HG02885 (cell line): ENCODE measurements at regions not wholly inside any gene's neighbourhood (a gene's known extent, or its start where the extent isn't known, plus 50 kb on each side); places are given as distances from the start of the nearest gene placed in this dataset.
"Not testable (repeated sequence)": the region's sequence is repeated elsewhere in the genome, so short reads cannot be mapped to it uniquely, and the experiment has no call there.

ENCODE experiments used
- ATAC-seq: cut with Tn5 transposase; IDR thresholded peaks from one replicate; pipeline ENCODE4 v1.9.1; 2021; ENCODE audit warnings: mild to moderate bottlenecking; ENCODE audit not compliant: unreplicated experiment, poor library complexity

GRCh38 chr5:83815661-83816060, 95.0 kb upstream of the HAPLN1 start:
- no peak for ATAC-seq

GRCh38 chr5:83810511-83810910, 89.9 kb upstream of the HAPLN1 start:
- ATAC-seq = no peak

DNA sequence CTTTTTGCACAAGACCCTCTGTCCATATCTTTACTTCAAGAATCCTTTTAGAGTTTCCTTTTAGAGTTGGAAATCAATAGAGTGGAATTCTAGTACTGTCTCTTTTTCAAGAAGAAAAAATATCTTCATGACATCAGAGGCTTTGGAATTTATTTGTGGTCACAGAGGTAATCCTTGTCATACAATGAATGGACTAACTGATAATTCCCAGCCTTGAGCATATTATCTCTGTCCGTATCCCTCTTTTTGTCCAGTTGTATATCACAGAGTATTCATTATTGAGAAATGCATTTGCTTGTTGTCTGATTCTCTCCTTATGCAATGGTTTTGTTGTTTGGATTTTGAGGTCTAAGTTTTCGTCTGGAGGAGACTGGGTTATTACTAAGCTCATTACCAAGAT, 82.0 kb upstream of the HAPLN1 start:
- no peak for ATAC-seq

- no peak for ATAC-seq
These were observed 79.5 kb upstream of the HAPLN1 start for GRCh38 chr5:83800201-83800600.

DNA sequence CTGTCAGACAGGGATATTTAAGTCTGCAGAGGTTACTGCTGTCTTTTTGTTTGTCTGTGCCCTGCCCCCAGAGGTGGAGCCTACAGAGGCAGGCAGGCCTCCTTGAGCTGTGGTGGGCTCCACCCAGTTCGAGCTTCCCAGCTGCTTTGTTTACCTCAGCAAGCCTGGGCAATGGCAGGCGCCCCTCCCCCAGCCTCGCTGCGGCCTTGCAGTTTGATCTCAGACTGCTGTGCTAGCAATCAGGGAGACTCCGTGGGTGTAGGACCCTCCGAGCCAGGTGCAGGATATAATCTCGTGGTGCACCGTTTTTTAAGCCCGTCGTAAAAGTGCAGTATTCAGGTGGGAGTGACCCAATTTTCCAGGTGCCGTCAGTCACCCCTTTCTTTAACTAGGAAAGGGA, 78.4 kb upstream of the HAPLN1 start:
- ATAC-seq = not testable (repeated sequence)

DNA sequence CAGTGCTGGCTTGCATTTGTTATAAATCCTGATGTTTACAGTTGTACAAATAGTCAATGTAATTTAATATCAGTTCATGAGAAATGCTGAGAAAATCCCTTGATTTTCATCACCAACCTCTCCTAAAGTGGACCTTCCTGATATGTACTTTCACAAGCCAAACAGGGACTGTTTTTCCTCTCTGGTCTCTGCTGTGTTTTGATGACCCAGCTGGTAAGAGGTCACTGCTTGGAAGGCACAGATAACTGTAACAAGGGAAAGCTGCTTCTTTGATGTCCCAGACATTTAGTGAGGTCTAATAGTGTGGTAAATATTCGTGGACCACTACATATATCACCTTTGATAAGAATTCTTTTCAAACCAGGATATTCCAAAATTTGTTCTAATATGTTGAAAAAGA, 68.7 kb upstream of the HAPLN1 start:
- ATAC-seq = no peak

- no peak for ATAC-seq
These were observed 67.0 kb upstream of the HAPLN1 start for GRCh38 chr5:83787631-83788030.

- no peak for ATAC-seq
These were observed 64.6 kb upstream of the HAPLN1 start for GRCh38 chr5:83785176-83785668.

DNA sequence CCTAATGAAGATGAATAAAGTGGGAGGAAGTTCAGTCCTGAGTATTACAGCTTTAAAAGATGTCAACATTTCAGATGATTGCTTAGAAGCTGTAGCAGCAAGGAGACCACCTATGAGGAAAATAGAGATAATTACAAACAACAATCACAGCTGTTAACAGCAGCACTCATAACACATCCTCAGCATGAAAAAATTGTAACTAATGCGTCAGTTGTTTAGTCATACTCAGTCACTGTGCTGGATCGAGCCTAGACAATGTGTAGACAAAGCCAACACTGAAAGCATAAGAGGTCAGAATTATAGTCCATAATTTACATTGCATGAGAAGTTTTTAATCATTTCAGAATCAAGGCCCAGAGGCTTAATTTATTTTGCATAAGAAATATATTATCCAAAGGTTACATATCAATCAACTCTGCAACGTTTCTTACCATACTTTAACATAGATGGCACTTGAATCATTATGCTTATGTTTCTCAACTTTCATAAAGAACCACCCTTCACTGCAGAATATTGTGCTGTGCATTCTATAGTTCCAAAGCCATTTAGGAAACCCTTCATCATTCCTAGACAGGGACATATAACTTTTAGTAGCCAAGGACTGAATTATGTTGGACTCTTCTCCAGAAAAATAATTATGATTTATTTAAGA, 60.2 kb upstream of the HAPLN1 start:
- ATAC-seq = no peak

- ATAC-seq = no peak
These were observed 57.2 kb upstream of the HAPLN1 start for GRCh38 chr5:83777856-83778255.

DNA sequence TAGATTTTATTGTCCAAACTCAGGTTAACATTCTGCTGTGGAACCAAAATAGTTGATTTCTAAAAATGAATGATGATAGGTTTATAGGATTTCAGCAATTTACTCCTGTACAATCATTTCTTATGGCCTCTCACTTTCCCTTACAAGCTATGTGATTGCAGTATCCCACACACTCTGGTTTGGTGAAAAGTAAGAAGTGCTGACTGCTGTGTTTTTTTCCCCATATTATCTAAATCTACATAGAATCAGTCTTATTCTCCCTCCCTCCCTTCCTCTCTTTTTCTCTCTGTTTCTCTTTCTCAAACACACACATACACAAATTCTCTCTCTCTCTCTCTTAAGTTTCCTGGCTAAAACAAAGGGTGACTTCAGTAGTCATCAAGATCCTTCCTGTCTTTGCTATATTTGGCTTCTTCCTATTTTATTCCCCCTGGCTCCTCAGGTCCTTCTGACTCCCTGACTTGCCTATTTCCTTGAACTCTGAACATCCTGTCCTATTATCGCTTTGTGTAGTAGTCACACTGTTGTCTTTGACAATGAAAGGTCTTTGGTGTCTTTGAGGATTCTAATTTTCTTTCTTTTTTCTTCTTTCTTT, 55.9 kb upstream of the HAPLN1 start:
- no peak for ATAC-seq
